SK-N-MC (cell line): ENCODE measurements at regions not wholly inside any gene's neighbourhood (a gene's known extent, or its start where the extent isn't known, plus 50 kb on each side); places are given as distances from the start of the nearest gene placed in this dataset.

ENCODE experiments used
- EZH2 ChIP-seq: fragments of 200-600 bp; sonication (generic); IDR thresholded peaks from one replicate; pipeline ENCODE4 v1.6.1; 2017; ENCODE audit warnings: antibody characterized with exemption
- POLR2AphosphoS5 ChIP-seq: IDR thresholded peaks from 2 replicates; pipeline ENCODE4 v1.6.1; 2012; ENCODE audit warnings: mild to moderate bottlenecking, low read depth, low read length, borderline replicate concordance

- no peak for TF ChIP-seq POLR2AphosphoS5
- no peak for TF ChIP-seq EZH2
Observed at GRCh38 chr2:129483366-129483765, 496.1 kb upstream of the RAB6C start.
